ENCODE measurements at regions not wholly inside any gene's neighbourhood (a gene's known extent, or its start where the extent isn't known, plus 50 kb on each side); places are given as distances from the start of the nearest gene placed in this dataset.

DNA sequence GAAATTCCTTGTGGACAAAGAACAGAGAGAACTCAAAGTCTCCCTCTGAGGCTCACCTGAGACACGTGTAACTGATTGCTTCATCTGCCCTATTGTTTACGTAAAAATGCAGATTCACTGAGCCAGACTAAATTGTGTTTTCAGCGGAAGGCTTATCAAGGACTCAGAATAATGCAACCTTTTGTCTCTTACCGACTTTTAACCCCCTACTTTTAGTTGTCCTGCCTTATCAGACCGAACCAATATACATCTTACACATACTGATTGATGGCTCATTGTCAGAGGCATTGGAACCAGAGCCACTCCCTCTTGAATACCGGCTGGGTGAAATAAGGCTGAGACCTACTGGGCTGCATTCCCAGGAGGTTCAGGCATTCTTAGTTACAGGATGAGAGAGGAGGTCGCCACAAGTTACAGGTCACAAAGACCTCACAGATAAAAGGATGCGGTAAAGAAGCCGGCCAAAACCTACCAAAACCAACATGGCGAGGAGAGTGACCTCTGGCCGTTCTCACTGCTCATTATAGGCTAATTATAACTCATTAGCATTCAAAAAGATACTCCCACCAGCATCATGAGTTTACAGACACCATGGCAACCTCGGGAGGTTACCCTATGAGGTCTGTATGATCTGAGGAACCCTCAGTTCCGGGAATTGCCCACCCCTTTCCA lies 95.5 kb upstream of the ZNF184 start:
- TF ChIP-seq PBX3 (IDR thresholded peaks at IDR 0.05) = no peak
- TF ChIP-seq ZFP36 (IDR thresholded peaks at IDR 0.05; ENCODE audit: borderline replicate concordance, partially characterized antibody) = no peak
- no peak for TF ChIP-seq KDM1A (IDR thresholded peaks at IDR 0.05; ENCODE audit: low read depth)
- no peak for TF ChIP-seq NFE2L2 (conservative IDR thresholded peaks at IDR 0.05; ENCODE audit: low read length)
- TF ChIP-seq EP300 (IDR thresholded peaks at IDR 0.05) = no peak
- no peak for TF ChIP-seq RFX5 (IDR thresholded peaks at IDR 0.05)
- no peak for TF ChIP-seq HOXB13 (CRISPR knock-in tag; IDR thresholded peaks at IDR 0.05; ENCODE audit: low read depth)
- no peak for TF ChIP-seq MYC (IDR thresholded peaks at IDR 0.05; ENCODE audit: borderline replicate concordance, low read length)
- no peak for TF ChIP-seq POLR2AphosphoS2 (conservative IDR thresholded peaks at IDR 0.05; ENCODE audit: low read length)
- no peak for TF ChIP-seq HOXA7 (CRISPR knock-in tag; IDR thresholded peaks at IDR 0.05)
- TF ChIP-seq, protein P1, sequence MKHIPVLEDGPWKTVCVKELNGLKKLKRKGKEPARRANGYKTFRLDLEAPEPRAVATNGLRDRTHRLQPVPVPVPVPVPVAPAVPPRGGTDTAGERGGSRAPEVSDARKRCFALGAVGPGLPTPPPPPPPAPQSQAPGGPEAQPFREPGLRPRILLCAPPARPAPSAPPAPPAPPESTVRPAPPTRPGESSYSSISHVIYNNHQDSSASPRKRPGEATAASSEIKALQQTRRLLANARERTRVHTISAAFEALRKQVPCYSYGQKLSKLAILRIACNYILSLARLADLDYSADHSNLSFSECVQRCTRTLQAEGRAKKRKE (CRISPR knock-in tag; IDR thresholded peaks at IDR 0.05; ENCODE audit: low read depth) = no peak
- 55% methylated on average over 13 of the region's 13 CpGs for WGBS (ENCODE audit: missing lambda C conversion rate)
- ChIA-PET POLR2A (no interaction called here), CTCF (no interaction called here)
- no peak for FAIRE-seq
- peaks cover 7% of the 10 kb centered on the region for H3K4me1 ChIP-seq
- H3K4me2 ChIP-seq = no peak overlapping the region
- H3K4me3 ChIP-seq = no peak overlapping the region
- H3K27ac ChIP-seq = no peak overlapping the region
- H3K9me3 ChIP-seq = no peaks in the 10 kb centered on the region
- DNase-seq (ENCODE audit: low read depth in 1 of 2, low spot score in 1 of 2) = no peak
- ATAC-seq = no peak

DNA sequence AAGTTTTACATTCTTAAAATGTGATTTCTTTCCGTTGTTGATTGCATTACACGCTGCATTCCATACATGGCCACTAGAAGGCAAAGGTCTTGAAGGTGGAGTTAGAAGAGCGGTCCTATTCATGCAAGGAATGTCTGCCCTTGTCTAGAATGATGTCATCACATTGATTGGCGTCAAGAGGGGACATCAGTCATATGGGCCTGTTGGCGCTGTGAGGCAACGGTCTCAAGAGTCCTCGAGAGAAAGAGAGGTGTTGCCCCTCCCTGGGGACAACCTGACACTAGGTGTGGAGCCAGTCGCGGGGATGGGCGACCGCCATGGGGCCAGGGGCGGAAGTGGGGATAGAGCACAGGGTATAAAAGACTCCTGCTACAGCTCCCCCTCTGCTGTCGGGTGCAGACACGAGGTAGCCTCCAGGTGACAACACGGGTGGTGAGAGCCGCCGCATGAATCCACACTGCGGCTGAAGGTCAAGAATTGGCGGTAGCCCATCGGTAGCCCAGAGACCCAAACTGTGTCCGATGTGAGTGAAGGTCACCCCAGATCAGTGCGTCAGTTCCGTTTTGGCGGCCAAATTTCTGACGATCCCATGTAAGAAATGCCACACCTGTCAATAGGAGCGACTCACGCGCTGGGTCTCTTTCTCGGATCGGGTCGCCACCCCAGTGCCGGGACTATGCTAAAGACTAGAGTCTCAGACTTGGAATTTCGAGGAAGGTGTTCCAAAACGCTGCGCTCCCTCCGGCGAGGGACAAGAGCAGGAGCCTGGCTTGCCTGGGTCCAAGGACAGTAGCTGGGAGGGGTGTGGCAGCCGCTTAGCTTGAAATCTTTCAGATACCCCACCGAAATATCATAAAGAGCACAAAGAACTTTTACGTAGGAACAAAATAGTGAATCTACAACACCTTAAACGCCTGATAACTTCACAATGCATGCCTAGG lies 93.2 kb upstream of the ZNF184 start:
- DNase-seq (ENCODE audit: low read depth in 1 of 2, low spot score in 1 of 2) = peak in 1 of 2 experiments; percentile 75
- peak; percentile 89 to 97 for ATAC-seq
- CTCF ChIA-PET = interaction anchor here (1.2 kb wide), 1 partner anchor 11 kb away, joined by 3 read pairs; no protein-coding TSS in a partner anchor
- Histone ChIP-seq H3K9me3 (no peaks in the 10 kb centered on the region), H3K4me3 (peak overlapping the region; percentile 82), H3K4me1 (peaks cover 7% of the 10 kb centered on the region), H3K27ac (peak overlapping the region; percentile 78 to 79), H3K4me2 (peak overlapping the region; percentile 92)
- 2% methylated on average over 29 of the region's 41 CpGs for WGBS (ENCODE audit: missing lambda C conversion rate)
- TF ChIP-seq, protein P2, sequence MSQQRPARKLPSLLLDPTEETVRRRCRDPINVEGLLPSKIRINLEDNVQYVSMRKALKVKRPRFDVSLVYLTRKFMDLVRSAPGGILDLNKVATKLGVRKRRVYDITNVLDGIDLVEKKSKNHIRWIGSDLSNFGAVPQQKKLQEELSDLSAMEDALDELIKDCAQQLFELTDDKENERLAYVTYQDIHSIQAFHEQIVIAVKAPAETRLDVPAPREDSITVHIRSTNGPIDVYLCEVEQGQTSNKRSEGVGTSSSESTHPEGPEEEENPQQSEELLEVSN (IDR thresholded peaks at IDR 0.05; ENCODE audit: borderline replicate concordance, low read depth) = peak; percentile 32; the same call in 1 of the 2 replicates
- no peak for TF ChIP-seq CHD4 (IDR thresholded peaks at IDR 0.05; ENCODE audit: borderline replicate concordance)
- TF ChIP-seq CEBPB (IDR thresholded peaks at IDR 0.05) = 0 out of 4 replicates have a peak, but pooled peaks of 1 of the 2 experiments have one; percentile 5
- peak; percentile 15; the same call in 1 of the 3 replicates for TF ChIP-seq SMC3 (IDR thresholded peaks at IDR 0.05)
- TF ChIP-seq, protein P3, sequence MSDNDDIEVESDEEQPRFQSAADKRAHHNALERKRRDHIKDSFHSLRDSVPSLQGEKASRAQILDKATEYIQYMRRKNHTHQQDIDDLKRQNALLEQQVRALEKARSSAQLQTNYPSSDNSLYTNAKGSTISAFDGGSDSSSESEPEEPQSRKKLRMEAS (IDR thresholded peaks at IDR 0.05) = peak; percentile 74
- TF ChIP-seq NPAS2 (CRISPR knock-in tag; IDR thresholded peaks at IDR 0.05; ENCODE audit: borderline replicate concordance) = no peak
- peak; percentile 31; the same call in 2 of the 3 replicates for TF ChIP-seq CTCF (IDR thresholded peaks at IDR 0.05)
- TF ChIP-seq HOXA7 (CRISPR knock-in tag; IDR thresholded peaks at IDR 0.05) = no peak
- POLR2A ChIA-PET = no interaction called here
- no peak for FAIRE-seq
